ENCODE measurements at regions not wholly inside any gene's neighbourhood (a gene's known extent, or its start where the extent isn't known, plus 50 kb on each side); places are given as distances from the start of the nearest gene placed in this dataset.

- no peak for DNase-seq
Measured at GRCh38 chr13:106433066-106433465, 102.4 kb downstream of the EFNB2 start.

DNA sequence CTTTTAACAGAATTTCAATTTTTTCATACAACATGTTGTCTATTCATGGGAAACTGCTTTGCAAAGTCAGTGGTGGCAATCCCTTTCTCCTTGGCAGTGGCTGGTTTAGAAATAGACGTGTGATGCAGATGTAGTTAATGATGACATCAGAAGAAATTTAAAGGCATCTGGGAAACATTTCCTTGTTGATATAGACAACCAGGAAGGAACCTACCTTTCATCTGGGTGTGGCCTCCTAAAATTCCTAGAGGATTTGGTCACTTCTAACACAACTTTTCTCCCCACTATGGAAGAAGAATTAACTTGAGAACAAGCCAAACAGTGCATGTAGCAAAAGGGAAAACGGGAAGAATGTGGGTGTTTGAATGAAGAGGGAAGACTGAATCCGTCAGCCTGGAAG is 102.8 kb downstream of the EFNB2 start:
- DNase-seq, result no peak

DNA sequence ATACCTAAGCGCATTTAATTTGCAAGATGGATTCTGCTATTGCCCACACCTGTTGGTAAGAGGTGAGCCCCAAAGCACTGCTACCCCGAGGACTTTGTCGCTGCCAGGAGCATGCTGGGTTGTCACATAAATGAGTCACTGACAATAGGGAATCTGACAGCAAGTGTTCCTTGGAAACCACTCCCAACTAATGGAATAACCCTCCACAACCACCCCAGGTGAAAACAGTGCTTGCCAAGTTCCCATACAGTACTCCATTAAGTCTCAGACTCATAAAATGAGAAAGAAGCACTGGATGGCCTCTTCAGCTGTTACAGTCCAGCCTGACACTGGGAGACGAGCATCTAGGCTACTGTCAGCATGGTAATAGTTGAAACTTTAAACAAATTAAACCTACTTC is 108.6 kb downstream of the EFNB2 start:
- DNase-seq, result no peak

DNA sequence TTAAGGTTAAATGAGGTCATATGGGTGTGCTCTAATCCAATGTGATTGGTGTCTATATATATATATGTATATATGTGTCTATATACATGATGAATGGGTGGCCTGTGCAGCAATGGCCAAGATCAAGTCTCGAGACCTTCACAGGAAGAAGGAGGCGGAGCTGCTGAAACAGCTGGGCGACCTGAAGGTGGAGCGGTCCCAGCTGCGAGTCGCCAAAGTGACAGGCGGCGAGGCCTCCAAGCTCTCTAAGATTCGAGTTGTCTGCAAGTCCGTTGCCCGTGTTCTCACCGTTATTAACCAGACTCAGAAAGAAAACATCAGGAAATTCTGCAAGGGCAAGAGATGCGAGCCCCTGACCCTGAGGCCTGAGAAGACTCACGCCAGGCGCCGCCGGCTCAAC is 109.8 kb downstream of the EFNB2 start:
- no peak for DNase-seq

GRCh38 chr13:106424805-106425204 is 110.7 kb downstream of the EFNB2 start:
- no peak for DNase-seq

DNA sequence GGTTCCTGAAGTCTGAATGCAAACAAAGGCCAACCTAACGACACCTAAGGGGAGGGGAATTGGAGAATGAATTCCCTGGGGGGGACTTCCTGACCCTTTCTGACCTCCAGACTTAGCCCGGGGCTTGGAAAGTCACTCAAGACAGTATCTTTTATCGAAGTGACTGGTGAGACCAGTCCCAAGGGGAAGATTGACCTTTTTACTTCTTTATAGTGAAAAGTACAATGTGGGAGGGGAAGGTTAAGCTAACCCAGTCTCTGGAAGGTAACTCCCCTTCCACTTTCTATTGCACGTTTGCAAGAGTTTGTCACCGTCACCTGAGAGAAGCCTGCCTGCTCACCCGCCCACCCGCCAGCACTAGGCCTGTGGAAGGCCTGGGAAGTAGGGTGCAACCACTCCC is 111.9 kb downstream of the EFNB2 start:
- no peak for DNase-seq

- DNase-seq, result no peak
Measured at GRCh38 chr13:106418556-106418955, 116.9 kb downstream of the EFNB2 start.

GRCh38 chr13:106417467-106418110 is 117.9 kb downstream of the EFNB2 start:
- no peak for DNase-seq

GRCh38 chr13:106416645-106417044 is 118.8 kb downstream of the EFNB2 start:
- DNase-seq, result no peak

- DNase-seq, result no peak
Measured at GRCh38 chr13:106415971-106416370, 119.5 kb downstream of the EFNB2 start.

DNA sequence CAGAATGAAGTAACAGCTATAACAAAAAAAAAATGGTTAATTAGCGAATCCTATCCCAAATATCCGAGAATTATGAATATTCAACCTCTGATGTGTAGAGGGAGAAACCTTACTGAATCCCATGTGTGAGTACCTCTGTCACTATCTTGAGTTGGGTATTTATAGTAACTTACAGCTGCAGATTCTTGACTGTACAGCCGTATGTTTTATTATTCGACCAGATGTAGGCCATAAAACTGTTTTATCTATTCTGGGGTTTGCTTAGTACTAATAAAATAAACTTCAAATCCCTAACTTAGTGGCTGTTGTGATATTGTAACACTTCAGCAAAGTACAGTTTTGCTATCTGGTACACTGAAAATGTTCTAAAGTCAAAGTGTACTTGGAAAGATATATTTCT is 120.0 kb downstream of the EFNB2 start:
- DNase-seq, result no peak

GRCh38 chr13:106407338-106407737 is 128.1 kb downstream of the EFNB2 start:
- no peak for DNase-seq

DNA sequence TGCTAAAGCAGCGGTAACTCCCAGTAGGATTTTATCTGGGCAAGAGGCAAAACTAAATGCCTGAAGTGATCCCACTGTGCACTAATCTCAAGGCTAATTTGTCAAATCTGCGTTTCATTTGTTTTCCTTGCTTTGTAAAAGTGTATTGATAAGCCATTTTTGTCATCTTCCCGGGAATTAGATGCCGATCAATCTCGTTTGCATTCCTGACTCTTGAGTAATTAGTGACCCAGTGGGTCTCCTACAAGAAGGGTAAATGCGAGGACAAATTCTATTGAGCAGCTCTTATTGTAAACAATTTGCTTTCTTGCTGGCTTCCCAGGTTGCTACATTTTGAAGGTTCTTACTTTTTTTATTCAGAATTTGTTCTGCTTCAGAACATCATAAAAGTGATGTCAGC is 129.7 kb downstream of the EFNB2 start:
- no peak for DNase-seq

DNA sequence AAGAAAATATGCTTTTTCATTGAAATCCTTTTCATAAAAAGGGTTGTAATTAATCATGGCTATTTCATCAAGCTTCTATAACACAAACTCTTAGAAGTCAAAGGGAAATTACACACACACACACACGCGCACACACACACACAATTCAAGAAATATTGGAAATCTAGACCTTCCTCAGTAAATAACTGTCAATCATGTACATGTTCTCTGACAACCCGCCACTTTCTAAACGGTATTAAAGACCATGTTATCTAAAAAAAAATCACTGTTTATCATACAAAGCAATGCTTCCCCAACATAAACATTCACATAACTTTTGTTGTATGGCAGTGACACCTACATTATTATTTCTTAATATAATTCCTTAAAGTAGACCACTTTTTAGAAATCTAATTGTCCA is 132.2 kb downstream of the EFNB2 start:
- no peak for DNase-seq

GRCh38 chr13:106402866-106403265 is 132.6 kb downstream of the EFNB2 start:
- no peak for DNase-seq

GRCh38 chr13:106401081-106401480 is 134.4 kb downstream of the EFNB2 start:
- DNase-seq, result no peak

- no peak for DNase-seq
Measured at GRCh38 chr13:106400289-106400688, 135.2 kb downstream of the EFNB2 start.

DNA sequence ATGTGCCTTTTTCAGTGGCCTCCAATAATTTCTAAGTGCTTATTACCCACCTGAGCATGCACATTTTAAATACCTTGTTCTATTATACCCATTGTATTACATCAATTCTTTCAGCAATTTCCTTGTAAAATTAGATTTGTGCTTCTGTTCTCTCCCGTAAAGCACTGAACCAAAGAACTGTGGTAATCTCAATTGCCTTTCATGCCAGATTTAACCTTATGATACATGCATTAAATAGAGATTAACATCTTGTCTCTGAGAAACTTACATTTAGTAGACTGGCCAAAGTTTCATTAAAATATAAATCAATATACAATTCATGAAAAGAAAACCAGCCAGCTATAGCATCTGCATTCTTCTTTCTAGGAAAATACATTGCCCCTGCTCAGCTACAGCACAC is 137.2 kb downstream of the EFNB2 start:
- DNase-seq, result no peak

DNA sequence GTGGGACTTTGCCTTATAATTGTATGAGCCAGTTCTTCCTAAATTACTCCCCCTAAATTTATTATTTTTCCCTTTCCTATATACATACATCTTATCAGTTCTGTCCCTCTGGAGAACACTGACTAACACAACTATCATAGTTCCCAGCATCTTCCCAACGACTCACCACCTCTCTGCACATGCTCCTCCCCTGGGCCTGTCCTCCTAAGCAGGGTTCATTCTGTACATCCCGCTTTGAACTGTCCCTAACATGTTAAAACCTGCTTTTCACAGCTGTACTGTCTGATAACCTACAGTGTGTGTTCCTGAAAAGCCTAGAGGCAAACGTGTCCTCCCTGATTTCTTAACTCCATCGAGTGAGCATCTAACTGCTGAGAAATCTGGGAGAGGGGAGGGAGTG is 141.7 kb downstream of the EFNB2 start:
- no peak for DNase-seq

- no peak for DNase-seq
Measured at GRCh38 chr13:106391681-106392080, 143.8 kb downstream of the EFNB2 start.

DNA sequence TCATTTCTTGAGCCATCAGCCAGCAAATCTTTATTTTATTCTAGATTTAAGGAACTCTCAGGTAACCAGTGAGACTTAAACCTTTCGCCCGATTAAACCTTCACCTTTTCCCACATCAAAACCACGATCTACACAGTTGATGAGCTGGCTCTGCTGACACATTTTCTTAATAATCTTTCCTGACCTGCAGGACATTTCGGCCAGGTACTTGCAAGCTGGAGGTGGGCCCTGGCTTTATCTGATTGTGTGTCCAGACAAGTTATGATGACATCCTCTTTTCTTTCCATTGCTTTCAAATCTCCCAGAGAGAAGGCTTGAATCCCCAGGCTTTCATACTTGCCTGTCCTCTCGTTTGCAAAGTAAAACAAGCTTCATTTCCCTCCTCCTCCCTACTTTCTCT is 144.2 kb downstream of the EFNB2 start:
- no peak for DNase-seq

GRCh38 chr13:106390367-106390766 is 145.1 kb downstream of the EFNB2 start:
- DNase-seq, result no peak

GRCh38 chr13:106385654-106386053 is 149.8 kb downstream of the EFNB2 start:
- no peak for DNase-seq

DNA sequence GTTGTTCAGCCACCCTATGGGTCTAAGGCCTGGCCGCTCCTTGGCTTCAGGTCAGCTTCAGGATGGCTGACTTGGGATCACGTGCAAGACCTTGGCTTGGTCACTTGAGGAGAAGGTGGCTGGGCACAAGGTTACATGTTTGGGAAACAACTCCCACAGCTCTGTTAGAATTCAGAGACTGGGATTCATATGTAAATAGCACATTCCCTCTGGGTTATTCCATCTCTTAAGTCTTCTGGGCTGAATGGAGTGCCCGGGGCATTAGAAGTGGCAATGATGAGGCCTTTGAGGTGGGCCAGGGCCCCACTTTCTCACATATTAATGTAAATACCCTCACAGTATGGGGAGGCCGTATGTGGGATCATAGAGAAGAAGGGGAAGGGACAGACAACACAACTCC is 150.9 kb downstream of the EFNB2 start:
- no peak for DNase-seq

DNA sequence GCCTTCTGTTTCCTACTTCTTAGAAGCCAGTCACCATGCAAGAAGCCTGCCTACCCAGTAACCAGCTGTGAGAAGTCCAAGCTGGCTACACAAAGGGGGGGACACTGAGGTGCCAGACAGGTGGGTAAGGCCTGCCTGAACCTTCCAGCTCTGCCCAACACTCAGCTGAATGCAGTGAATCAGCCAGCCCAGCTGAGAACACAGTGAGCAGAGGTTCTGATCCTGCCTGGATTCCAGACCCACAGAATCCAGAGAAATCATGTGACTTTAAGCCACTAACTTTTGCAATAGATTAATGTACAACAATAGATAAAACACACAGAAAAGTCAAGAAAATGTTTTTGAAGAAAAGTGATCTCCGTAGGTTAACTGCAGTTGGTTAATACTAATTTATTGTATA is 151.7 kb downstream of the EFNB2 start:
- DNase-seq, result no peak

GRCh38 chr13:106382534-106382933 is 152.9 kb downstream of the EFNB2 start:
- no peak for DNase-seq
